ENCODE measurements at regions not wholly inside any gene's neighbourhood (a gene's known extent, or its start where the extent isn't known, plus 50 kb on each side); places are given as distances from the start of the nearest gene placed in this dataset.

GRCh38 chr21:24310788-24311187, 1296.5 kb downstream of the MRPL39 start:
- DNase-seq (ENCODE audit: low read depth), result no peak
- no peak overlapping the region for H3K4me3 ChIP-seq (ENCODE audit: low read depth, low read length)
- TF ChIP-seq CTCF (conservative IDR thresholded peaks at IDR 0.05; ENCODE audit: low read depth, low read length), result no peak

- H3K4me3 ChIP-seq (ENCODE audit: low read depth, low read length), result no peak overlapping the region
- TF ChIP-seq CTCF (conservative IDR thresholded peaks at IDR 0.05; ENCODE audit: low read depth, low read length), result no peak
- no peak for DNase-seq (ENCODE audit: low read depth)
Measured at GRCh38 chr21:24308183-24308582, 1299.1 kb downstream of the MRPL39 start.

DNA sequence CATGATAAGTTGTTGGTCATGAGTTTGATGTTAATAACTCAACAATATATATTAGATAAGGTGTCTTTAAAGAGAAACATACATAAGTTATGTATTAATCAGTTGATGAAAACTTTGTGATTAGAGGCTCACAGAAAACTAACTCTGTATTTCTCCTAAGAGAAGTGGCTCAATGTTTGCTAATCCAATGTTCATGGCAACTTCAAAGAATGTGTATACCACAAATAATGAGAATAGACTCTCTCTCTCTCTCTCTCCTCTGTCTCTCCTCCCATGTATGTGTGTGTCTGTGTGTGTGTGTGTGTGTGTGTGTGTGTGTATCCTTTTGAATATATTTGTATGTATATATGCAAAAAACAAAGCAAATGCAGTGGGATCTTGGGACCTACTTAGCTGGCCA, 1304.9 kb downstream of the MRPL39 start:
- no peak for DNase-seq (ENCODE audit: low read depth)
- no peak overlapping the region for H3K4me3 ChIP-seq (ENCODE audit: low read depth, low read length)
- no peak for TF ChIP-seq CTCF (conservative IDR thresholded peaks at IDR 0.05; ENCODE audit: low read depth, low read length)

DNA sequence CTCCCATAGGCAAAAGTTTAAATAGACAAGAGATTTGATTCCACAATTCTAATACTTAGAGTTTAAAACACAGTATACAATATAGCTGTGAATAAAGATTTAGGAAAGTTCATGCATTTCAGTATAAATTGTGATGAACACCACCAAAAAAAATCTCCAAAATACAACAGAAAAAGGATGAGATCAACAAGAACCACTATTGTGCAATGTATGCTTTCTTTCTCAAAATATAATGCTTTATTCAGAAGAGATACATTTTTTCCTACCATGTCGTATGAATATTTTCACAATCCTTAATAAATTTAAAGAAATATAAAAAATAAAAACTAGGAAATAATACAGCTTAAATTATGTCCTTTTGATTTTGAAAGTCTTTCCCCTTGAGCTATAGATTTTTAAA, 1309.2 kb downstream of the MRPL39 start:
- H3K4me3 ChIP-seq (ENCODE audit: low read depth, low read length), result no peak overlapping the region
- no peak for TF ChIP-seq CTCF (conservative IDR thresholded peaks at IDR 0.05; ENCODE audit: low read depth, low read length)
- no peak for DNase-seq (ENCODE audit: low read depth)

GRCh38 chr21:24294171-24294570, 1313.1 kb downstream of the MRPL39 start:
- DNase-seq (ENCODE audit: low read depth), result no peak
- H3K4me3 ChIP-seq (ENCODE audit: low read depth, low read length), result no peak overlapping the region
- TF ChIP-seq CTCF (conservative IDR thresholded peaks at IDR 0.05; ENCODE audit: low read depth, low read length), result no peak

DNA sequence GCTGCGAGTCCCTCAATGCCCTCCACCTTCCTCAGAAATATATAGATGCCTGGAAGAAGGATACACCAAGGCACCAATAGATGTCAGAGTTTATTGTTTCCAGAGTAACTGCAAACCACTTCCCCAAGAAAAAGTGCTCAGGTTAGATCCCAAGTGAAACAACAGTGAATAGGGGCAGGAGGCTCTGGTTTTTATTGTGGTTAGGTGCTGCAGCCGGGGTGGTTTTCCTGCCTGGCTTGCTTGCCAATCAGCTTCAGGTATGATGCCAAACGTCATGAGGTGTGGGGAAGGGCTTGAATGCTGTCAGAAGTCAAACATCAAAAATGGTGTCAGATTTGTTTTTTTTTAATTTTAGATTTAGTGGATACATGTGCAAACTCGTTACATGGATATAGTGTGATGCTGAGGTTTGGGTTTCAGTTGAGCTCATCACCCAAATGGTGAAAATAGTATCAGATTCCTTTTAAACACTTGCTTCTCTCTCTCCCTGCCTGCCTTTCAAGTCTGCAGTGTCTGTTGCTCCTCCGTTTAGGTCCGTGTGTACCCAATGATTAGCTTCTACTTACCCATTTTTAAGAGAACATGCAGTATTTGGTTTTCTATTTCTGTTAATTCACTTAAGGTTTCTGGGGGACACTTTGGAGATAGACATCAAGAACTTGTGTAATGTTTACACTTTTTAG, 1317.0 kb downstream of the MRPL39 start:
- no peak overlapping the region for H3K4me3 ChIP-seq (ENCODE audit: low read depth, low read length)
- TF ChIP-seq CTCF (conservative IDR thresholded peaks at IDR 0.05; ENCODE audit: low read depth, low read length), result no peak
- DNase-seq (ENCODE audit: low read depth), result no peak

- no peak for DNase-seq (ENCODE audit: low read depth)
- no peak for TF ChIP-seq CTCF (conservative IDR thresholded peaks at IDR 0.05; ENCODE audit: low read depth, low read length)
- H3K4me3 ChIP-seq (ENCODE audit: low read depth, low read length), result no peak overlapping the region
Measured at GRCh38 chr21:24289539-24289938, 1317.7 kb downstream of the MRPL39 start.
